Heart left ventricle (tissue), 13 donors: ENCODE measurements at regions not wholly inside any gene's neighbourhood (a gene's known extent, or its start where the extent isn't known, plus 50 kb on each side); places are given as distances from the start of the nearest gene placed in this dataset.
"Not testable (repeated sequence)": the region's sequence is repeated elsewhere in the genome, so short reads cannot be mapped to it uniquely, and the experiment has no call there.

Source experiments
- POLR2A ChIP-seq, 2 donors: fragments of 450-650 bp; IDR thresholded peaks; one replicate each; pipeline ENCODE4 v1.6.1; 2017; ENCODE audit warnings: antibody characterized with exemption in 2 of 2, mild to moderate bottlenecking in 2 of 2, moderate library complexity in 2 of 2
- TF ChIP-seq, protein P1 (sequence below), 12 donors: fragments of 200-600 bp; sonication (generic) in 4 of 12; IDR thresholded peaks; one replicate each; pipeline versions ENCODE4 v1.5.0 to v1.8.0; 2018 to 2022; ENCODE audit warnings: antibody characterized with exemption in 12 of 12, mild to moderate bottlenecking in 5 of 12
- donor health status: ischemic (EF 13 %, LVEDD 7.1; RV severe dilation, severe dysfunction).
- donor health status: DM: no; HTN: yes; CAD: no.
- donor health status: DM: no; HTN: no; CAD: no.
- donor health status: ischemic (EF 25% LVEDD 6.9; RV normal size, moderate dysfunction).
- donor health status: ischemic (EF 25% LVEDD 5.7; RV mildly dilated, moderate dysfunction).
- donor health status: ischemic (EF 35%, LVEDD 5.7; RV mildly dilated, moderate dysfunction).
- donor health status: nonischemic (EF 11% LVEDD 7.7; RV severe dilation, severe dysfunction).
- donor health status: DM: yes; HTN: yes; CAD: no.
- donor health status: PGD.
- donor health status: ischemic (EF 29% LVEDD 5.4; RV normal size, mild dysfunction).
- donor health status: nonischemic (EF 23%, LVEDD 6.1; RV moderate dilation, normal function).

DNA sequence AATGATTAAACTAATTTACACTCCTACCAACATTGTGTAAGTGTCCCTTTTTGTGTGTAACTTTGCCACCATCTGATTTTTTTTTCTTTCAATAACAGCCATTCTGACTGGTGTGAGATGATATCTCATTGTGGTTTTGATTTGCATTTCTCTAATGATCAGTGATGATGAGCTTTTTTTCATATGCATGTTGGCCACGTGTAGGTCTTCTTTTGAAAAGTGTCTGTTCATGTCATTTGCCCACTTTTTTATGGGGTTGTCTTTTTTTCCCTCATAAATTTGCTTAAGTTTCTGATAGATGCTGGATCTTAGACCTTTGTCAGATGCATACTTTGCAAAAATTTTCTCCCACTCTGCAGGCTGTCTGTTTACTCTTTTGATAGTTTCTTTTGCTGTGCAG, 102.5 kb upstream of the ZEB2 start:
- TF ChIP-seq, protein P1, sequence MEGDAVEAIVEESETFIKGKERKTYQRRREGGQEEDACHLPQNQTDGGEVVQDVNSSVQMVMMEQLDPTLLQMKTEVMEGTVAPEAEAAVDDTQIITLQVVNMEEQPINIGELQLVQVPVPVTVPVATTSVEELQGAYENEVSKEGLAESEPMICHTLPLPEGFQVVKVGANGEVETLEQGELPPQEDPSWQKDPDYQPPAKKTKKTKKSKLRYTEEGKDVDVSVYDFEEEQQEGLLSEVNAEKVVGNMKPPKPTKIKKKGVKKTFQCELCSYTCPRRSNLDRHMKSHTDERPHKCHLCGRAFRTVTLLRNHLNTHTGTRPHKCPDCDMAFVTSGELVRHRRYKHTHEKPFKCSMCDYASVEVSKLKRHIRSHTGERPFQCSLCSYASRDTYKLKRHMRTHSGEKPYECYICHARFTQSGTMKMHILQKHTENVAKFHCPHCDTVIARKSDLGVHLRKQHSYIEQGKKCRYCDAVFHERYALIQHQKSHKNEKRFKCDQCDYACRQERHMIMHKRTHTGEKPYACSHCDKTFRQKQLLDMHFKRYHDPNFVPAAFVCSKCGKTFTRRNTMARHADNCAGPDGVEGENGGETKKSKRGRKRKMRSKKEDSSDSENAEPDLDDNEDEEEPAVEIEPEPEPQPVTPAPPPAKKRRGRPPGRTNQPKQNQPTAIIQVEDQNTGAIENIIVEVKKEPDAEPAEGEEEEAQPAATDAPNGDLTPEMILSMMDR (IDR thresholded peaks at IDR 0.05), result not testable (repeated sequence)
- not testable (repeated sequence) for TF ChIP-seq POLR2A (IDR thresholded peaks at IDR 0.05)
